ENCODE measurements at regions not wholly inside any gene's neighbourhood (a gene's known extent, or its start where the extent isn't known, plus 50 kb on each side); places are given as distances from the start of the nearest gene placed in this dataset.
"Not testable (repeated sequence)": the region's sequence is repeated elsewhere in the genome, so short reads cannot be mapped to it uniquely, and the experiment has no call there.

DNA sequence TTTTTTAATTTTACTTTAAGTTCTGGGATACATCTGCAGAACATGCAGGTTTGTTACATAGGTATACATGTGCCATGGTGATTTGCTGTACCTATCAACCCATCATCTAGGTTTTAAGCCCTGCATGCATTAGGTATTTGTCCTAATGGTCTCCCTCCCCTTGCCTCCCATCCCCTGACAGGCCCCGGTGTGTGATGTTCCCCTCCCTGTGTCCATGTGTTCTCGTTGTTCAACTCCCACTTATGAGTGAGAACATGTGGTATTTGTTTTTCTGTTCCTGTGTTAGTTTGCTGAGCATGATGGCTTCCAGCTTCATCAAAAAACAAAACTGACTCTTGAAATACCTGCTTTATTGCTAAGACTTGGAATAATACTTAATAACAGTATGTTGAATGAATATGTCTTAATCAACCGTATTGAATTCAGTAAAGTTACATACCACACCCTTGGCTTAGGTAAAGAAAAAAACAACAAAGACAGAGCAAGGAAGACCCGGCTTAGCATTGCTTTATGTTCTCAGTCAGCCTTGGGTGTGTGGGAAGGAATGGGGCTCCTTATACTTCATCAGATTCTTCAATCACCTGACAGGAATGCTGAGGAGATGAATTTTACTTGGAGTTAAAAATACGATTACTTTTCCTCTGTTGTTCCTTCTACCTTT lies 141.3 kb downstream of the TMEM200A start:
- TF ChIP-seq, protein P1, sequence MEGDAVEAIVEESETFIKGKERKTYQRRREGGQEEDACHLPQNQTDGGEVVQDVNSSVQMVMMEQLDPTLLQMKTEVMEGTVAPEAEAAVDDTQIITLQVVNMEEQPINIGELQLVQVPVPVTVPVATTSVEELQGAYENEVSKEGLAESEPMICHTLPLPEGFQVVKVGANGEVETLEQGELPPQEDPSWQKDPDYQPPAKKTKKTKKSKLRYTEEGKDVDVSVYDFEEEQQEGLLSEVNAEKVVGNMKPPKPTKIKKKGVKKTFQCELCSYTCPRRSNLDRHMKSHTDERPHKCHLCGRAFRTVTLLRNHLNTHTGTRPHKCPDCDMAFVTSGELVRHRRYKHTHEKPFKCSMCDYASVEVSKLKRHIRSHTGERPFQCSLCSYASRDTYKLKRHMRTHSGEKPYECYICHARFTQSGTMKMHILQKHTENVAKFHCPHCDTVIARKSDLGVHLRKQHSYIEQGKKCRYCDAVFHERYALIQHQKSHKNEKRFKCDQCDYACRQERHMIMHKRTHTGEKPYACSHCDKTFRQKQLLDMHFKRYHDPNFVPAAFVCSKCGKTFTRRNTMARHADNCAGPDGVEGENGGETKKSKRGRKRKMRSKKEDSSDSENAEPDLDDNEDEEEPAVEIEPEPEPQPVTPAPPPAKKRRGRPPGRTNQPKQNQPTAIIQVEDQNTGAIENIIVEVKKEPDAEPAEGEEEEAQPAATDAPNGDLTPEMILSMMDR (conservative IDR thresholded peaks at IDR 0.05), result not testable (repeated sequence)
- not testable (repeated sequence) for TF ChIP-seq EZH2 (IDR thresholded peaks at IDR 0.05; ENCODE audit: low read depth)

Measured in PC-9 (cell line).